ENCODE measurements at regions not wholly inside any gene's neighbourhood (a gene's known extent, or its start where the extent isn't known, plus 50 kb on each side); places are given as distances from the start of the nearest gene placed in this dataset.

GRCh38 chr2:128797533-128797932, 478.9 kb upstream of the HS6ST1 start:
- Mint-ChIP-seq H3K4me3 (no peak overlapping the region), H3K27ac (no peak overlapping the region), H3K36me3 (no peaks in the 10 kb centered on the region), H3K27me3 (ENCODE audit: low read depth) (no peaks in the 10 kb centered on the region), H3K4me1 (peaks cover 7% of the 10 kb centered on the region), H3K9me3 (peaks cover 4% of the 10 kb centered on the region; the same call in 1 of the 2 replicates)
- ChIA-PET POLR2A (no interaction called here), CTCF (no interaction called here)
- DNase-seq (ENCODE audit: low spot score) = no peak
- no peak for ATAC-seq
- TF ChIP-seq MLX (CRISPR knock-in tag; IDR thresholded peaks at IDR 0.05) = no peak
- no peak for TF ChIP-seq SP1 (CRISPR knock-in tag; conservative IDR thresholded peaks at IDR 0.05)
- TF ChIP-seq HMGXB4 (CRISPR knock-in tag; IDR thresholded peaks at IDR 0.05) = no peak

GRCh38 chr2:128797937-128798336, 479.3 kb upstream of the HS6ST1 start:
- Mint-ChIP-seq H3K27me3 (ENCODE audit: low read depth) (no peaks in the 10 kb centered on the region), H3K9me3 (peaks cover 4% of the 10 kb centered on the region; the same call in 1 of the 2 replicates), H3K36me3 (no peaks in the 10 kb centered on the region), H3K27ac (no peak overlapping the region), H3K4me3 (no peak overlapping the region), H3K4me1 (peaks cover 7% of the 10 kb centered on the region)
- TF ChIP-seq FOXK1 (CRISPR knock-in tag; IDR thresholded peaks at IDR 0.05) (no peak), ZNF532 (CRISPR knock-in tag; IDR thresholded peaks at IDR 0.05; ENCODE audit: borderline replicate concordance) (no peak), ETV6 (CRISPR knock-in tag; IDR thresholded peaks at IDR 0.05) (no peak), TP53 (CRISPR knock-in tag; IDR thresholded peaks at IDR 0.05) (no peak)
- CTCF ChIA-PET = no interaction called here
- POLR2A ChIA-PET = no interaction called here
- ATAC-seq (no peak), DNase-seq (ENCODE audit: low spot score) (no peak)

DNA sequence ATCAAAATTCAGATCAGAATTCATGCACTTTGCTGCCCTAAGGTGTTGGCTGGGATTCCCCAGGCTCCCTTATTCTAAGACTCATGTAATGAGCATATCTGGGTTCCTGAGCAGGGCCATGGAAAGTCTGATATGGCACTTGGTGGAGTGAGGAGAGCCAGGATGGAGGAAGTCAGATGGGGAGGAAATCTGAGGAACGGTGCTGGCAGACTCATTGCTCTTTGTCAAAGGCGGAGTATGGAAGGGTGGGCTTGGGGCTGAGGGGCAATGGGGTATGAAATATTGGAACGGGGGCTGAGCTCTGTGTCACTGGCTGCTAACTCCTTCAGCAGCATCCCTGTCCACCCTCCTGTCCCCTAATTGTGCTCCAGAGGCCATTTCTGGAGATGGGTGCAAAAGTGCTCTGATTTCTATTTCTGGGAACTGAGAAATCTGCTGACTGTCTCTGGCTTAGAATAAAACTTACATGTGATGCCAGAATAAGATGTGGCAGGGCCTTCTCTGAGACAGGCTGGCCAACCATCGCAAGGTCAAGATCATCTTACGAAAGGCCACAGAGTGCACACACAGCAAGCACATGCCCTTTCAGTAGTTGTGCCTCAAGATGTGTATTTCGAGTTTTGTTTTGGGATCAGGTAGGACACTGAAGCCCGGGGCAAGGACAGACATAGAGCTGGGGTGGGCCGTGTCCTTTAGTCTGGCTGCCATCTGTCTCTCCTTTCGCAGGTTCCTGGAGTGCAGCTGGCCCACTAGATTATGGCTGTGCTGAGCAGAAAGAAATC, 480.0 kb upstream of the HS6ST1 start:
- H3K4me1 Mint-ChIP-seq = peaks cover 7% of the 10 kb centered on the region
- no peaks in the 10 kb centered on the region for H3K36me3 Mint-ChIP-seq
- no peak overlapping the region for H3K4me3 Mint-ChIP-seq
- ChIA-PET POLR2A (no interaction called here), CTCF (no interaction called here)
- ATAC-seq (no peak), DNase-seq (ENCODE audit: low spot score) (no peak)
- H3K27me3 Mint-ChIP-seq (ENCODE audit: low read depth) = no peaks in the 10 kb centered on the region
- peaks cover 4% of the 10 kb centered on the region; the same call in 1 of the 2 replicates for H3K9me3 Mint-ChIP-seq
- no peak overlapping the region for H3K27ac Mint-ChIP-seq
- TF ChIP-seq, protein P1, sequence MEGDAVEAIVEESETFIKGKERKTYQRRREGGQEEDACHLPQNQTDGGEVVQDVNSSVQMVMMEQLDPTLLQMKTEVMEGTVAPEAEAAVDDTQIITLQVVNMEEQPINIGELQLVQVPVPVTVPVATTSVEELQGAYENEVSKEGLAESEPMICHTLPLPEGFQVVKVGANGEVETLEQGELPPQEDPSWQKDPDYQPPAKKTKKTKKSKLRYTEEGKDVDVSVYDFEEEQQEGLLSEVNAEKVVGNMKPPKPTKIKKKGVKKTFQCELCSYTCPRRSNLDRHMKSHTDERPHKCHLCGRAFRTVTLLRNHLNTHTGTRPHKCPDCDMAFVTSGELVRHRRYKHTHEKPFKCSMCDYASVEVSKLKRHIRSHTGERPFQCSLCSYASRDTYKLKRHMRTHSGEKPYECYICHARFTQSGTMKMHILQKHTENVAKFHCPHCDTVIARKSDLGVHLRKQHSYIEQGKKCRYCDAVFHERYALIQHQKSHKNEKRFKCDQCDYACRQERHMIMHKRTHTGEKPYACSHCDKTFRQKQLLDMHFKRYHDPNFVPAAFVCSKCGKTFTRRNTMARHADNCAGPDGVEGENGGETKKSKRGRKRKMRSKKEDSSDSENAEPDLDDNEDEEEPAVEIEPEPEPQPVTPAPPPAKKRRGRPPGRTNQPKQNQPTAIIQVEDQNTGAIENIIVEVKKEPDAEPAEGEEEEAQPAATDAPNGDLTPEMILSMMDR (IDR thresholded peaks at IDR 0.05) = no peak
- TF ChIP-seq, protein P2, sequence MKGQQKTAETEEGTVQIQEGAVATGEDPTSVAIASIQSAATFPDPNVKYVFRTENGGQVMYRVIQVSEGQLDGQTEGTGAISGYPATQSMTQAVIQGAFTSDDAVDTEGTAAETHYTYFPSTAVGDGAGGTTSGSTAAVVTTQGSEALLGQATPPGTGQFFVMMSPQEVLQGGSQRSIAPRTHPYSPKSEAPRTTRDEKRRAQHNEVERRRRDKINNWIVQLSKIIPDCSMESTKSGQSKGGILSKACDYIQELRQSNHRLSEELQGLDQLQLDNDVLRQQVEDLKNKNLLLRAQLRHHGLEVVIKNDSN (CRISPR knock-in tag; IDR thresholded peaks at IDR 0.05) = no peak
- TF ChIP-seq AR (CRISPR knock-in tag; IDR thresholded peaks at IDR 0.05) (no peak), ZNF121 (CRISPR knock-in tag; IDR thresholded peaks at IDR 0.05) (no peak), ZMAT4 (CRISPR knock-in tag; IDR thresholded peaks at IDR 0.05) (no peak), FOXP1 (CRISPR knock-in tag; IDR thresholded peaks at IDR 0.05; ENCODE audit: borderline replicate concordance) (no peak)
- TF ChIP-seq, protein P3, sequence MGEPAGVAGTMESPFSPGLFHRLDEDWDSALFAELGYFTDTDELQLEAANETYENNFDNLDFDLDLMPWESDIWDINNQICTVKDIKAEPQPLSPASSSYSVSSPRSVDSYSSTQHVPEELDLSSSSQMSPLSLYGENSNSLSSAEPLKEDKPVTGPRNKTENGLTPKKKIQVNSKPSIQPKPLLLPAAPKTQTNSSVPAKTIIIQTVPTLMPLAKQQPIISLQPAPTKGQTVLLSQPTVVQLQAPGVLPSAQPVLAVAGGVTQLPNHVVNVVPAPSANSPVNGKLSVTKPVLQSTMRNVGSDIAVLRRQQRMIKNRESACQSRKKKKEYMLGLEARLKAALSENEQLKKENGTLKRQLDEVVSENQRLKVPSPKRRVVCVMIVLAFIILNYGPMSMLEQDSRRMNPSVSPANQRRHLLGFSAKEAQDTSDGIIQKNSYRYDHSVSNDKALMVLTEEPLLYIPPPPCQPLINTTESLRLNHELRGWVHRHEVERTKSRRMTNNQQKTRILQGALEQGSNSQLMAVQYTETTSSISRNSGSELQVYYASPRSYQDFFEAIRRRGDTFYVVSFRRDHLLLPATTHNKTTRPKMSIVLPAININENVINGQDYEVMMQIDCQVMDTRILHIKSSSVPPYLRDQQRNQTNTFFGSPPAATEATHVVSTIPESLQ (CRISPR knock-in tag; IDR thresholded peaks at IDR 0.05) = no peak
